ENCODE measurements at regions not wholly inside any gene's neighbourhood (a gene's known extent, or its start where the extent isn't known, plus 50 kb on each side); places are given as distances from the start of the nearest gene placed in this dataset.

- no peak for TF ChIP-seq CTCF (conservative IDR thresholded peaks at IDR 0.05)
- TF ChIP-seq EZH2 (IDR thresholded peaks at IDR 0.05; ENCODE audit: low read depth), result no peak
Observed at GRCh38 chr13:70311191-70311590, 202.9 kb upstream of the KLHL1 start.

Measured in PC-9 (cell line).